Motor neuron (in vitro differentiated cells): ENCODE measurements at regions not wholly inside any gene's neighbourhood (a gene's known extent, or its start where the extent isn't known, plus 50 kb on each side); places are given as distances from the start of the nearest gene placed in this dataset.

Experiments
- ATAC-seq, 8 experiments: fragments of 200-7000 bp; cut with Tn5 transposase; replicated peaks in 6 of 8; 2 replicates each; pipeline ENCODE4 v1.8.0; 2021; ENCODE audit warnings: mild to moderate bottlenecking in 8 of 8, moderate library complexity in 8 of 8
- H3K27ac ChIP-seq, 2 donors: fragments of 250-450 bp; sonication (Bioruptor Pico); 2 replicates each; pipeline ENCODE4 v1.9.0; 2021; ENCODE audit warnings: antibody characterized with exemption in 2 of 2, mild to moderate bottlenecking in 2 of 2, moderate library complexity in 1 of 2
- H3K4me1 ChIP-seq, 2 donors: fragments of 250-450 bp; sonication (Bioruptor Pico); replicated peaks in 1 of 2; 2 replicates each; pipeline ENCODE4 v1.6.1; 2021; ENCODE audit warnings: antibody characterized with exemption in 2 of 2, mild to moderate bottlenecking in 2 of 2, moderate library complexity in 1 of 2
- H3K4me3 ChIP-seq, 5 donors: fragments of 250-450 bp; sonication (Bioruptor Pico); 2 replicates each; pipeline ENCODE4 v1.9.0; 2021; ENCODE audit warnings: antibody characterized with exemption in 5 of 5, mild to moderate bottlenecking in 5 of 5, moderate library complexity in 4 of 5
- WGBS, 10 experiments: fragments of 450-650 bp; shearing (Covaris generic); methylation state at CpG; one replicate each; pipeline ENCODE4 v1.0.0; 2022; 5-methylcytosine and 5-hydroxymethylcytosine counted together
- in situ Hi-C, 9 experiments: fragments of 400-800 bp; cut with MboI; loops; one replicate each; pipeline ENCODE4 v1.15.0; 2021; ENCODE audit warnings: low sequenced_read_pairs in 9 of 9, low pct_unique_long_range_greater_than_20kb in 2 of 9; ENCODE audit not compliant: unreplicated experiment in 9 of 9

- H3K27ac ChIP-seq: peak overlapping the region; percentile 85 to 89
Measured at GRCh38 chr2:6072768-6073167, 380.6 kb downstream of the SOX11 start.

GRCh38 chr2:6073191-6074088, 381.3 kb downstream of the SOX11 start:
- peak in 5 of 8 experiments; percentile 49 to 62 (median 57) for ATAC-seq
- Histone ChIP-seq H3K4me3 (peak overlapping the region in 3 of 5 donors; percentile 4 to 17 (median 17)), H3K4me1 (peaks cover 62 to 73% of the 10 kb centered on the region in 2 donors), H3K27ac (peak overlapping the region; percentile 85 to 89)
- 0 to 27% (median 3%) methylated on average over 2 to 7 of the region's 11 CpGs for WGBS, 10 experiments
- in situ Hi-C loops: no loop called here

More at GRCh38 chr2:6072768-6073167, 380.6 kb downstream of the SOX11 start:
- ATAC-seq: peak in 1 of 8 experiments; percentile 1
- 0 to 57% (median 12%) methylated on average over 1 to 3 of the region's 3 CpGs; no CpG with 5 or more reads in 3 of the 10 experiments for WGBS, 10 experiments
- peaks cover 69 to 79% of the 10 kb centered on the region in 2 donors for H3K4me1 ChIP-seq
- H3K4me3 ChIP-seq: peak overlapping the region in 1 of 5 donors; percentile 17
- in situ Hi-C loops: no loop called here

GRCh38 chr2:6074089-6074643, 382.0 kb downstream of the SOX11 start:
- in situ Hi-C loops: no loop called here
- Histone ChIP-seq H3K27ac (peak overlapping the region; percentile 85 to 89), H3K4me3 (peak overlapping the region in 2 of 5 donors; percentile 12 to 17), H3K4me1 (peaks cover 56 to 65% of the 10 kb centered on the region in 2 donors)
- ATAC-seq: peak in 4 of 8 experiments; percentile 2 to 15 (median 14)
- 0 to 60% (median 20%) methylated on average over 1 to 8 of the region's 9 CpGs; no CpG with 5 or more reads in 1 of the 10 experiments for WGBS, 10 experiments

- in situ Hi-C loops: no loop called here
- H3K4me3 ChIP-seq: no peak overlapping the region
- no peak for ATAC-seq
- peaks cover 46 to 53% of the 10 kb centered on the region in 2 donors for H3K4me1 ChIP-seq
- H3K27ac ChIP-seq: no peak overlapping the region
- WGBS, 10 experiments: 0 to 100% (median 77%) methylated on average over 1 to 2 of the region's 2 CpGs; no CpG with 5 or more reads in 2 of the 10 experiments
Measured at GRCh38 chr2:6077585-6077984, 385.4 kb downstream of the SOX11 start.

- in situ Hi-C loops: no loop called here
- no peak for ATAC-seq
- H3K4me1 ChIP-seq: peaks cover 39 to 53% of the 10 kb centered on the region in 2 donors
- H3K27ac ChIP-seq: no peak overlapping the region
- no peak overlapping the region for H3K4me3 ChIP-seq
- 0 to 100% (median 67%) methylated on average over 1 to 3 of the region's 3 CpGs; no CpG with 5 or more reads in 1 of the 10 experiments for WGBS, 10 experiments
Measured at GRCh38 chr2:6078414-6078813, 386.2 kb downstream of the SOX11 start.

GRCh38 chr2:6079405-6079804, 387.2 kb downstream of the SOX11 start:
- peaks cover 29 to 43% of the 10 kb centered on the region in 2 donors for H3K4me1 ChIP-seq
- in situ Hi-C loops: no loop called here

GRCh38 chr2:6080932-6081753, 389.0 kb downstream of the SOX11 start:
- WGBS, 10 experiments: 21 to 95% (median 53%) methylated on average over 1 to 12 of the region's 22 CpGs
- in situ Hi-C loops: no loop called here
- no peak overlapping the region for H3K4me3 ChIP-seq
- H3K4me1 ChIP-seq: peaks cover 20 to 32% of the 10 kb centered on the region in 2 donors
- H3K27ac ChIP-seq: peak overlapping the region in 1 of 2 donors; percentile 27
- ATAC-seq: peak in 5 of 8 experiments; percentile 55 to 80 (median 73)

More at GRCh38 chr2:6079405-6079804, 387.2 kb downstream of the SOX11 start:
- WGBS, 10 experiments: 0 to 100% (median 70%) methylated on average over 1 to 5 of the region's 5 CpGs; no CpG with 5 or more reads in 2 of the 10 experiments
- no peak overlapping the region for H3K27ac ChIP-seq
- H3K4me3 ChIP-seq: no peak overlapping the region
- ATAC-seq: no peak

GRCh38 chr2:6081955-6082624, 389.9 kb downstream of the SOX11 start:
- 4 to 83% (median 51%) methylated on average over 1 to 5 of the region's 5 CpGs; no CpG with 5 or more reads in 1 of the 10 experiments for WGBS, 10 experiments
- Histone ChIP-seq H3K4me1 (peaks cover 20 to 30% of the 10 kb centered on the region in 2 donors), H3K27ac (no peak overlapping the region), H3K4me3 (no peak overlapping the region)
- in situ Hi-C loops: no loop called here
- ATAC-seq: peak in 4 of 8 experiments; percentile 26 to 64 (median 51)

GRCh38 chr2:6082625-6083018, 390.4 kb downstream of the SOX11 start:
- in situ Hi-C loops: no loop called here
- ATAC-seq: no peak
- peaks cover 20 to 30% of the 10 kb centered on the region in 2 donors for H3K4me1 ChIP-seq
- H3K27ac ChIP-seq: no peak overlapping the region
- no peak overlapping the region for H3K4me3 ChIP-seq

GRCh38 chr2:6083136-6083535, 391.0 kb downstream of the SOX11 start:
- peaks cover 20 to 30% of the 10 kb centered on the region in 2 donors for H3K4me1 ChIP-seq
- 0 to 81% (median 60%) methylated on average over 1 to 2 of the region's 2 CpGs for WGBS, 10 experiments
- H3K4me3 ChIP-seq: no peak overlapping the region
- ATAC-seq: peak in 3 of 8 experiments; percentile 38 to 73 (median 41)
- in situ Hi-C loops: no loop called here
- H3K27ac ChIP-seq: no peak overlapping the region

GRCh38 chr2:6089474-6089873, 397.3 kb downstream of the SOX11 start:
- Histone ChIP-seq H3K27ac (no peak overlapping the region), H3K4me3 (no peak overlapping the region), H3K4me1 (no peaks in the 10 kb centered on the region)
- in situ Hi-C loops: no loop called here
- no peak for ATAC-seq
- WGBS, 10 experiments: 0 to 83% (median 43%) methylated on average over 1 to 3 of the region's 3 CpGs; no CpG with 5 or more reads in 1 of the 10 experiments

- 27 to 100% (median 76%) methylated on average over 2 to 3 of the region's 3 CpGs for WGBS, 10 experiments
Measured at GRCh38 chr2:6103372-6103771, 411.2 kb downstream of the SOX11 start.

More at GRCh38 chr2:6103372-6103771, 411.2 kb downstream of the SOX11 start:
- in situ Hi-C loops: no loop called here
- Histone ChIP-seq H3K27ac (no peak overlapping the region), H3K4me3 (no peak overlapping the region), H3K4me1 (no peaks in the 10 kb centered on the region)
- no peak for ATAC-seq
